Left forelimb (tissue), 1 donor: ENCODE measurements at regions not wholly inside any gene's neighbourhood (a gene's known extent, or its start where the extent isn't known, plus 50 kb on each side); places are given as distances from the start of the nearest gene placed in this dataset.

Source experiments
- DNase-seq: peaks from one replicate; pipeline ENCODE4 v3.0.0-alpha.2; 2018; ENCODE audit warnings: low spot score

DNA sequence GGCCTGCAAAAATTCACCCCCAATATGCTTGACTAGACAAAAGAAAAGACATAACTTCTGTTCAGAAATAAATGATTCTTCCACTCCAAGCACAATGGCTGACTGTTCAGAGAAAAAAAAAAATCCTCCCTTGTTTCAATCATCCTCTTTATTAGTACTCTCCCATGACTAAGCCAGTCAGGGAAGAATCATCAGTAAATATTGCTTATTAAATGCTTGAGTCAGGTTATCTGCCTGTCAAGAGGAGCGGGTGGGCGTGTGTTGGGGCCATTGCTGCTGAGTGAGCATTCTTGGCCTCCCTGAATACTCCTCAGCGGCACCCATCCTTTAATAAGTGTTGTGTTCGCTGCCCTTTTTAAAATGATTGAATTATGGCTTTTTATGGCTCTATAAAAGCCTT, 1334.8 kb upstream of the CELF4 start:
- DNase-seq = no peak

GRCh38 chr18:38900031-38900430, 1334.4 kb upstream of the CELF4 start:
- no peak for DNase-seq

DNA sequence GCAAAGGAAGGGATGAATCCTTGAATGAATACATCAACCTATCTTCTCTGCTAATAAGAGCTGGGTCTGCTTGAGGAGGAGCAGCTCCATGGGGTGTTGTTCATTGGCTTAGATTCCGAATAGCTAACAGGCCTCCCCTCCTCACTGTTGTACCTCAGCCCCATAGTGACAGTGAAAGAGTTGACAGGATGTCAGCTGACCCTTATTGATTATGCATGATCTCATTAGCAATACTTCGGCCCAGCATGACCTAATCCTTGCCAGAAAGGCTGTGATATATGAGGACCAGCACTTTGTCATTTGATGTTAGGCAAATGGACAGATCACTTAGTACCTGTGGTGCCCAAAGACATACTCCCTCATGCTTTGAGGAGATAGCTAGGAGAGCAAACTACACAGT, 1333.7 kb upstream of the CELF4 start:
- no peak for DNase-seq

DNA sequence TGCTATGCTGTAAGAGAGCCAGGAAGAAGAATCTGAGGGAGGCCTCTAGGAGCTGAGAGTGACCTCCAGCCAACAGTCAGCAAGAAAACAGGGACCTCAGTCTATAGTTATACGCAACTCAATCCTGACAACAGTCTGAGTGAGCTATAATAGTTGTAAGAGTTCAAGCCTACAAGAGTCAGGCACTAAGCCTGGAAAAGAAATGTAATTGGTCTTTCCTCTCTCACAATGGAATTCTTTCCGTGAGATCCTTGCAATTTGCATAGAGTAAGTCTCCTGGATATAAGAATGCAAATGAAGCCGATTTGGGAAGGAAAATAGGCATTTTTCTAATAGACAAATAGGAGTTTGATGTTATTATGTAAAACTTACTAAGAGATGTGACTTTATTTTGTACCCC, 1332.6 kb upstream of the CELF4 start:
- DNase-seq = no peak

GRCh38 chr18:38895560-38895959, 1330.0 kb upstream of the CELF4 start:
- no peak for DNase-seq

- no peak for DNase-seq
Observed at GRCh38 chr18:38887671-38888020, 1322.0 kb upstream of the CELF4 start.

DNA sequence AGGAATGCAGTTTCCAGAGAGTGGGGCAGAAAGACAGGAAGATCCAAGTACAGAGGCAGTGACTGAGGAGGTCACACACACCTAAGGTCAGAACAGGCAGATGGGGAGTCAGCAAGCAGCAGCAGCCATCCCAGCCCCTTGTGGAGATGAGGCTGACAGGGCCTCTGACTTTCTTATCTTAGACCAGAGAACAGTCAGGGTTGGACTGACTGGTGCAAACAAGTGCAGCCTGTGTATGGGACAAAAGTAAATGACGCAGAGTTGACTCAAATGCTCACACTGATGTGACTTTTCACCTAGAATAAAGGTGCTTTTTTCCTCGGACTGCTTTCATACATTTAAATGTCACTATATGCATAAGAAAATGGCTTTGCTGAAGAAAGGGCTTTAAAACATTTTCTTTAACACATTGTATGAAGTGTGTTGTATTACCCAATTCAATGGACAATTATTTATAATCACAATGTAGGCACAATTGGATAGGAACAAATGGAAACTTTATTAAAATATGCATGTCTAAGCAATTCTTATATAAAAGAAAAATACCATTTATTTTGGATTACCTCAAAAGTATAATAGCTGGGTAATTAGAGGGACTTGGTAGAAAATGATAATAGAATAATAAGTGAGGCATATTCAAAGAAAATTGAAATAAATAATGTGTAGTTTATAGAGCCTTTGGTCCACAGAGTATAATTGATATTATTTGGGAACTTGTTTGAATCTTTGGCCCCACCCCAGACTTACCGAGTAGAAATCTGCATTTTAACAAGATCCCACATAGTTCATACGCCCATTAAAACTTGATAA, 1321.5 kb upstream of the CELF4 start:
- DNase-seq = no peak

DNA sequence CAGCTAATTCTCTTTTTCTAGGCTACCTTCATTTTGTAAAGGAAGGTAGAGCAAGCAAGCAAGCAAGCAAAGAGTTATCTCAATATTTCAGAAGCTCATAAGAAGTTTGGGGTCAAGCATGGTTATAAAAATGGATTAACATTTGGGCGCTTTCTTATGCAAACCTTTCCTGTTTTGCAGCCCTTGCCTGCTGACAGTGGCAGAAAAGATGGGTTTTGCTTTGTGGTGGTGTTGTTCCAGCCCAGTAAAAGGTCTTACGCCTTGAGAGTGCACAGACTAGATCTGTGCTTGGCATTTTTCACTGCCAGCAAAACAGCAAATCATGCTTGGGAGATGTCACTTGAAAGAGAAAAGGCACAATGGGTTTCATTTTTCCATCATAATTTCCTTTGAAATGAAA, 1320.6 kb upstream of the CELF4 start:
- DNase-seq = no peak

GRCh38 chr18:38884050-38884449, 1318.5 kb upstream of the CELF4 start:
- no peak for DNase-seq

GRCh38 chr18:38883111-38883510, 1317.5 kb upstream of the CELF4 start:
- DNase-seq = no peak

GRCh38 chr18:38879871-38880270, 1314.3 kb upstream of the CELF4 start:
- DNase-seq = no peak

DNA sequence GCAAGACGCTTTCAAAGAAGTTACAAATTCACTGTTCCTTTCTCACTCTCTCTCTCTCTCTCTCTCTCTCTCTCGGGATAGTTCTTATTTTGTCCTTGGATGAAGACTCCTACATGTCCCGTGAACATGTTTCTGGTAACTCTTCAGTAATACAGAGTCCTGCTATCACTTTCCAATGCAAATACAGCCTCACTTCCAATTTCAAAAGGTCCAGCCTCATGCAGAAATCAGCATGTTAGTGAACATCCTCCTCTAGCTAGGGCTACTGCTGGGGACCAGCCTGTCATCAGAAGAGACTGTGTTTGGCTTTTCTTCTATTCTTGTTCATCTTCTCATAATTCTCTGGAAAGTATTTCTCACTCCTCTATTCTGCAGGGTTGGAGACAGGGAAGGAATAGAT, 1306.7 kb upstream of the CELF4 start:
- DNase-seq = no peak

GRCh38 chr18:38868757-38869156, 1303.2 kb upstream of the CELF4 start:
- no peak for DNase-seq

GRCh38 chr18:38867680-38868079, 1302.1 kb upstream of the CELF4 start:
- DNase-seq = no peak

GRCh38 chr18:38851526-38851925, 1285.9 kb upstream of the CELF4 start:
- no peak for DNase-seq

- DNase-seq = no peak
Observed at GRCh38 chr18:38847326-38847725, 1281.7 kb upstream of the CELF4 start.

DNA sequence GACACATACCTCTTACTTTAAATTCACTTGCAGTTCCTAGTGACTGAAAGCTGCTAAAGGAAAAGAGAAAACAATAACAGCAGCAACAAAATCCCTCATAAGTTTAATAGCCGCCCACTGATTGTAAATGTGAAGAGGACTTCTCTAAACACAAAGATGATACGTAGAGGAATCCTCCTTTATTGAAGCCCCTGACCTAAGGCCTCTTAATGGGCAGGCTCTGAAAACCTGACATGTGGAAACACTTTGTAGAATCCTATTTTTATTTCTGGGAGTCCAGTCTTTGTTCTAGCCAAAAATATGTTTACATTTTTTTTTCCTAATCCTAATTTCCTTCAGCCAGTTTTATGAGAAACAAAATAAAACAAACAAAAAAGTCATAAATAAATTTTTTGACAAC, 1277.7 kb upstream of the CELF4 start:
- DNase-seq = no peak

GRCh38 chr18:38826247-38826646, 1260.6 kb upstream of the CELF4 start:
- no peak for DNase-seq

GRCh38 chr18:38811209-38811608, 1245.6 kb upstream of the CELF4 start:
- no peak for DNase-seq

DNA sequence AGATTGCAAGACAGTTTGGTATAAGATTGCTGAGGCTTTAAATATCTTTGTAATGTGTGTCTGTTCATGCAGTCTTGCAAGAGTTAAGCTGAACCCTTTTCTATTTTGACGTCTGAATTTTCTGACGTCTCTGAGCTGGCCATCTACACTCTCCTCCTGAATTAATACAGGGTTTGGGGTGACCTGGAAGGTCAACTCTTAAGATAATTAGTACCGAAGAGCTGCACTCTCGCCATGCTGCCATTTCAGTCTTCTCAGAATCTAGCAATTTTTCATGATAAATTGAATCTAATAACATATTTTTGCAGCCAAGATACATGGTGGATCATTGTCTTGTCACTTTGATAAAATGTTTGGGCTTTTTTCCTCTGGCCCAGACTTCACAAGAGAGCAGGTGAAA, 1245.2 kb upstream of the CELF4 start:
- DNase-seq = no peak

DNA sequence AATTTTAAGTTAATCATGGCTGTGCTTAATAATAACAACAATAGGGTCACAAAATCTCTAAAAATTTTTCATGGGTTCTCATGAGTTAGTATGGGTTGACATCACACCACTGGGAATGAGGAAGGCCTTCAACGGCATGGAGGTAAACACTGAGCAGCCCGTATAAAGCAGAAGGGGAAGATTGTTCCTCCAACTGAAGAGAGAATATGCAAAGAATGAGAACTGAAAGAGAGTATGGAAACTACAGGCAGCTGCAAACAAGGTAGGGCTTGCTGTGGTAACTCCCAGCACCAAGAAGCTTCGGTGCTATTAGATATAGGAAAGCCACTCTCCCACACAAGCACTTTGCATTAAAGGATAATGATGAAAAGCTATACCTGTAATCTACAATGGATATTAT, 1242.3 kb upstream of the CELF4 start:
- DNase-seq = no peak

- no peak for DNase-seq
Observed at GRCh38 chr18:38805256-38805655, 1239.7 kb upstream of the CELF4 start.

DNA sequence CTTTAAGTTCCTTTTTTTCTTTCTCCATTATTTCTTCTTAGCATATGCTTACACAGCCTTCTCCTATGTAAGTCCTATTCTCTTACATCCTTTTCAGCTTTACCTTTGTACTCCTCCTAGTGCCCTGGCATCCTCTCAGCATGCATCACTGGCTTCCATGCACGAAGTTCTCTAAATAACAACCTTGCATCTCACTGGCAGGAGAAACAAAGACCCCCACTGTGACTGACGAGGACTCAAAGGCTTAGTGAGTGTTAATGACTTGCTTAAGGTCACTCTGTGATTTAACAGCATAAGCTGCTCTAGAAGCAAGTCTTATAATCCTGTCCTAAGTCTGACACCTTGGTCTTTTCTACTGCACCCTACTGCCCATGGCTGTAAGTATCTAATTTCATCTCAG, 1236.0 kb upstream of the CELF4 start:
- no peak for DNase-seq

DNA sequence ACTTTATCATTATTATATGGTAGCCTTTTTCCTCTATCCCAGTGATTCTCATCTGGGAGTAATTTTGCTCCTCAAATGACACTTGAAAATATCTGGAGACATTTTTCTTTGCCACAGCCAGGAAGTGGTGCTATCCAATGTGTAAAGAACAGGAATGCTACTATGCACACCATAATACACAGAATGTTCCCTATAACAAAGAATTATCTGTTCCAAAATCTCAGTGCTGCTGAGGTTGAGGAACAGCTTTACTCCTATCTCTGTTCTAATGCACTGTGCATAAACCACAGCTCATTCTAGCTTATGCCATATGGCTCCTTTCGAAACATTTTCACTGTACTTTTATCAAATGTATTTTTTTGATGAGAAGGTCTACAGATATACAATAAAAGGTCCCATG, 1231.2 kb upstream of the CELF4 start:
- DNase-seq = no peak

GRCh38 chr18:38792731-38793130, 1227.1 kb upstream of the CELF4 start:
- DNase-seq = no peak
